ENCODE measurements at regions not wholly inside any gene's neighbourhood (a gene's known extent, or its start where the extent isn't known, plus 50 kb on each side); places are given as distances from the start of the nearest gene placed in this dataset.

DNA sequence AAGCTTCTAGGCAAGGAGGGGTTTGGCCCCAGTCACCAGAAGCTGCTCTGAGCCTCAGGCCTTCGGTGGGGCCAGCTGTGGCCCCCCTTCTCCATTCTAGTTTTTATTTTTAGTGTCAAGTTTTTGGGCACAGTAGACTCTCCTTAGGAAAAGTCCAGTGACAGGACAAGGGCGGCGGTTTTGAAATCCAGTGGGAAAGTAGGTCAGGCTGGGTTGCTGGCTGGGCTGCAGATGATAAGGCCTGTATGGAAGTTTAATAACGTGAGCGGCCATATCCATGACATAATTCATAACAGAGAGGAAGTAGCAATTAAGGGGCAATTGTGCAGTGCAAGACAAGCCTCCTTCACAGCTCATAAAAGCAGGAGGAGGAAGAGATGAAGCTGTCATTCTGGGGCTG is 87.1 kb upstream of the ZNF716 start:
- in situ Hi-C loops (cut with MboI; ENCODE audit: low pct_unique_long_range_greater_than_20kb, low sequenced_read_pairs, unreplicated experiment), result no loop called here

GRCh38 chr7:57363321-57363720 is 86.7 kb upstream of the ZNF716 start:
- TF ChIP-seq, protein P1, sequence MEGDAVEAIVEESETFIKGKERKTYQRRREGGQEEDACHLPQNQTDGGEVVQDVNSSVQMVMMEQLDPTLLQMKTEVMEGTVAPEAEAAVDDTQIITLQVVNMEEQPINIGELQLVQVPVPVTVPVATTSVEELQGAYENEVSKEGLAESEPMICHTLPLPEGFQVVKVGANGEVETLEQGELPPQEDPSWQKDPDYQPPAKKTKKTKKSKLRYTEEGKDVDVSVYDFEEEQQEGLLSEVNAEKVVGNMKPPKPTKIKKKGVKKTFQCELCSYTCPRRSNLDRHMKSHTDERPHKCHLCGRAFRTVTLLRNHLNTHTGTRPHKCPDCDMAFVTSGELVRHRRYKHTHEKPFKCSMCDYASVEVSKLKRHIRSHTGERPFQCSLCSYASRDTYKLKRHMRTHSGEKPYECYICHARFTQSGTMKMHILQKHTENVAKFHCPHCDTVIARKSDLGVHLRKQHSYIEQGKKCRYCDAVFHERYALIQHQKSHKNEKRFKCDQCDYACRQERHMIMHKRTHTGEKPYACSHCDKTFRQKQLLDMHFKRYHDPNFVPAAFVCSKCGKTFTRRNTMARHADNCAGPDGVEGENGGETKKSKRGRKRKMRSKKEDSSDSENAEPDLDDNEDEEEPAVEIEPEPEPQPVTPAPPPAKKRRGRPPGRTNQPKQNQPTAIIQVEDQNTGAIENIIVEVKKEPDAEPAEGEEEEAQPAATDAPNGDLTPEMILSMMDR (IDR thresholded peaks at IDR 0.05; ENCODE audit: extremely low read depth, insufficient read depth, missing control alignments), result no peak
- in situ Hi-C loops (cut with MboI; ENCODE audit: low pct_unique_long_range_greater_than_20kb, low sequenced_read_pairs, unreplicated experiment), result no loop called here
- DNase-seq (ENCODE audit: low spot score), result no peak

More for the DNA sequence above, 87.1 kb upstream of the ZNF716 start:
- TF ChIP-seq, protein P1 (IDR thresholded peaks at IDR 0.05; ENCODE audit: extremely low read depth, insufficient read depth, missing control alignments), result no peak
- no peak for DNase-seq (ENCODE audit: low spot score)

DNA sequence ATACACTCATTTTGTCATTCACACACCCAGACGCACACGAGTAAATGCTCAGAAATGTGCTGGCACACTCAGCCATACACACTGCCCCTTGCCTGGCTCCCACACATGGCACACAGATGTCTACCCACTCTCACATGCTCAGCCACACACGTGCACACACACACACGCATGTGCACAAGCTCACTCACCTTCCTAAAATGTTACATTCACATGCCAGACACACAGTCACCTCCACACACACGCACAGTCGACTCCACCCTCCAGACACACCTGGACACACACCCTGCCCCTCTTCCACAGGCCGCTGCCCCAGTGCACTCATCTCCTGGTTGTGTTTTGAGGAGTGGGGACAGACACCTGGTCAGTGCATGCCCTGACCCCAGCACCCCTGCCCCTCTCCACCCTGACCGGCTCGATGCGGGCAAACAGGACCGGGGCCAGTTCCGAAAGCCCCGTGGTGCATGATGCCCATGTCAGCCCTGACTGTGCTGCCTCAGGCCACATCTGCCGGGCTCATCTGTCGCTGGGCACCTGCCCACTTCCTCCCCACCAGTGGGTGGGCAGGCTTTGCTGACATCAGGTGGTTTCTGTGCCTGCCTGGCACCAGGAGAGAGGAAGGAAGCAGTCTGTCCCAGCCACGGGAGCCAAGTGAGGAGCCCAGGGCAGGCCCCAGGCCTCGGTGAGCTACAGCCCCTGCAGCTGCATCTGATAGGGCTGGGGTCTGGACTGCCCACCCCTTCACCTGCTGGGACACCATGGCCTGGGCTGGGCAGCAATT is 84.9 kb upstream of the ZNF716 start:
- in situ Hi-C loops (cut with MboI; ENCODE audit: low pct_unique_long_range_greater_than_20kb, low sequenced_read_pairs, unreplicated experiment), result no loop called here
- DNase-seq (ENCODE audit: low spot score), result no peak
- TF ChIP-seq, protein P1 (IDR thresholded peaks at IDR 0.05; ENCODE audit: extremely low read depth, insufficient read depth, missing control alignments), result no peak

DNA sequence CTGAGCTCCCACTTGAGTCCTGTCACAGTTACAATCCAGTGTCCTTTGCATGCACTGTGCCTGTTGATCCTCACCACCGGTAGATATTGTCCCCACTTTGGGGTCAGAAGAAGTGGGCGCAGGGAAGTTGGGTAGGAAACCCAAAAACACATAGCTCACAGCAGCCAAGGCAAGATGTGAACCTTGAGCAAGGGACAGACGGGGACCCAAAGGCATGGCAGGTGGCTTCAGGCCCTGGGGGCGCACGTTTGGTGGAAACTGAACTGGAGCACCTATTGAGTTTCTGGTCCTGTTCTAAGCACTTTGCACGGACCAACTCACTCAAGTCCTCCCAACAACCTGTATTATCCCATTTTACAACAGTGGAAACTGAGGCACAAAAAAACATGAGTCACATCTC is 82.8 kb upstream of the ZNF716 start:
- TF ChIP-seq, protein P1 (IDR thresholded peaks at IDR 0.05; ENCODE audit: extremely low read depth, insufficient read depth, missing control alignments), result no peak
- in situ Hi-C loops (cut with MboI; ENCODE audit: low pct_unique_long_range_greater_than_20kb, low sequenced_read_pairs, unreplicated experiment), result no loop called here
- no peak for DNase-seq (ENCODE audit: low spot score)

DNA sequence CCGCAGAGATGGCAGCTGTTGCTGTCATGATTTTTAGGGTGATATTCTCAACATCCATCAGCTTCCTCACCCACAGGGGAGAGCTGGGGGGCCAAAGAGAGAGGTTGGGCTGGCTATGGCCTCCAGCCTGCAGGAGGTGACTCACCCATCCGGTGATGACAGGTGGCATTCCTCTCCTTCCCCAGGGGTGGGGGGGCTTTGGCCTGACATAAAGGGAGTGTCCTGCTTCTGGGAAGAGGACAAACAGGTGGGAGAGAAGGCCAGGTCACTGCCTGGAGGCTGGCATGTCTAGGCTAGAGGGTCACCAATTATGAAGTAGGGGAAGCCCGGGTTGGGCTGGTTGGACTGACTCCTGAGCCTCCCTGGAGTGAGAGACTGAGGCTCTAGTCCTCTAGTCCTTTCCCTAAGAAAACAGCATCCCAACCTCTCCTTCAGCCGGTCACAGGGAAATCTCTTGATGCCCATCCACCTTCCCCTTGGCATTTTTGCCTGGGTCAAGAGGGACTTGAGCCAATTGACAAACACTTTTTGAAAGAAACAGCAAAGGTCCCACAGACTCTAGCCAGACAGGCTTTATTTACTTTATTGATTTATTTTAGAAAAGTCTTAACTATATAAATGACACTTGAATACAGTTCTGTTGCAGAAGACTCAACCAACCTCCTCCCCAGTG is 79.8 kb upstream of the ZNF716 start:
- DNase-seq (ENCODE audit: low spot score), result no peak
- in situ Hi-C loops (cut with MboI; ENCODE audit: low pct_unique_long_range_greater_than_20kb, low sequenced_read_pairs, unreplicated experiment), result no loop called here
- TF ChIP-seq, protein P1 (IDR thresholded peaks at IDR 0.05; ENCODE audit: extremely low read depth, insufficient read depth, missing control alignments), result no peak

GRCh38 chr7:57370739-57371098 is 79.3 kb upstream of the ZNF716 start:
- TF ChIP-seq, protein P1 (IDR thresholded peaks at IDR 0.05; ENCODE audit: extremely low read depth, insufficient read depth, missing control alignments), result no peak
- in situ Hi-C loops (cut with MboI; ENCODE audit: low pct_unique_long_range_greater_than_20kb, low sequenced_read_pairs, unreplicated experiment), result no loop called here
- DNase-seq (ENCODE audit: low spot score), result no peak
